Ovary (tissue), 3 donors: ENCODE measurements at regions not wholly inside any gene's neighbourhood (a gene's known extent, or its start where the extent isn't known, plus 50 kb on each side); places are given as distances from the start of the nearest gene placed in this dataset.

Experiments
- POLR2A ChIP-seq: fragments of 450-650 bp; IDR thresholded peaks from one replicate; pipeline ENCODE4 v1.6.1; 2017; ENCODE audit warnings: antibody characterized with exemption, mild to moderate bottlenecking, moderate library complexity
- TF ChIP-seq, protein P1 (sequence below), 3 donors: fragments of 450-650 bp in 2 of 3; fragments of 200-600 bp in 1 of 3; IDR thresholded peaks; one replicate each; pipeline versions ENCODE4 v1.5.1 to v1.8.0; 2016 to 2022; ENCODE audit warnings: antibody characterized with exemption in 3 of 3, mild to moderate bottlenecking in 1 of 3
- donor health status: DM: no; HTN: no; CAD: no.

DNA sequence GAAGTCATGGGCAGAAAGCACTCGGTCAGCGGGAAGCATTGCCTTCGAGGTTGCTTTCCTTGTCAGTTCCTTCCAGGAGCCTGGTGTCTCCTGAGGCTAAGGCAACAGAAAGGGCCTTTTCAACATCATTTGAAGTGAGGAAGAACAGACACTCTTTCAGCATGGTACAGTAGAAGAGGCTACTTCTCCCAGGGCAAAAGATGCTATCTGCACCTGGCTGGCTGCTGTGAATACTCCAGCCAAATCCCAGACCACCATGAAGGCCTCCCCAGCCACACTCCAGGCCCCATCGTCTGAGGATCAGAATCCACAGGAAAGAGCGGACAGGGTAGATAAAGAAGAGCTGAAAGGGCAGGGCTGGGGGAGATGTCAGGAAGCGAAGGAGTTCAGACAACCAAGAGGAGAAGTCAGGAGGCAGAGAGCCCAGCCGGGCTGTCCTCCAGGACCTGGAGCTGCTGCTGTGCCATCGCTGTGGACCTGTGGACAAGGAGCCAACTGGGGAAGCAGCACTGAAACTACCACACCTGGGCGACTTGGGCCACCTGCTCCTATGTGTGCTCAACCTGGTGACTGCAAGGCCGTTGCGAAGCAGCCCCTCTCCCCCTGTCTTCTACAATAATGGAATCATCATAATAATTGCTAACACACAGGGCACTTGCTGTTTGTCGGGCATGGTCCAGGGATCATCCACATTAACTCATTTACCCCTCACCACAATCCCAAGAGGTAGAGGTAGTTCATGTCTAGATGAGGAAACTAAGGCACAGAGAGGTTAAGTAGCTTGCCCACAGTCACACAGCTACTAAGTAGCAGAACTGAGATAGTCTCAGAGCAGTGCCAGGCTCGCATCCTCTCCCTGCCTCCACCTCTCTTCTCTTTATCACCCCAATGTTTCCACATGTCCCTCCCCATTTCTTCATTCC is 88.0 kb upstream of the ZBTB40 start:
- TF ChIP-seq, protein P1, sequence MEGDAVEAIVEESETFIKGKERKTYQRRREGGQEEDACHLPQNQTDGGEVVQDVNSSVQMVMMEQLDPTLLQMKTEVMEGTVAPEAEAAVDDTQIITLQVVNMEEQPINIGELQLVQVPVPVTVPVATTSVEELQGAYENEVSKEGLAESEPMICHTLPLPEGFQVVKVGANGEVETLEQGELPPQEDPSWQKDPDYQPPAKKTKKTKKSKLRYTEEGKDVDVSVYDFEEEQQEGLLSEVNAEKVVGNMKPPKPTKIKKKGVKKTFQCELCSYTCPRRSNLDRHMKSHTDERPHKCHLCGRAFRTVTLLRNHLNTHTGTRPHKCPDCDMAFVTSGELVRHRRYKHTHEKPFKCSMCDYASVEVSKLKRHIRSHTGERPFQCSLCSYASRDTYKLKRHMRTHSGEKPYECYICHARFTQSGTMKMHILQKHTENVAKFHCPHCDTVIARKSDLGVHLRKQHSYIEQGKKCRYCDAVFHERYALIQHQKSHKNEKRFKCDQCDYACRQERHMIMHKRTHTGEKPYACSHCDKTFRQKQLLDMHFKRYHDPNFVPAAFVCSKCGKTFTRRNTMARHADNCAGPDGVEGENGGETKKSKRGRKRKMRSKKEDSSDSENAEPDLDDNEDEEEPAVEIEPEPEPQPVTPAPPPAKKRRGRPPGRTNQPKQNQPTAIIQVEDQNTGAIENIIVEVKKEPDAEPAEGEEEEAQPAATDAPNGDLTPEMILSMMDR (IDR thresholded peaks at IDR 0.05): no peak
- TF ChIP-seq POLR2A: no peak
